H54 (cell line): ENCODE measurements at regions not wholly inside any gene's neighbourhood (a gene's known extent, or its start where the extent isn't known, plus 50 kb on each side); places are given as distances from the start of the nearest gene placed in this dataset.

Experiments
- DNase-seq: peaks from one replicate; pipeline ENCODE4 v3.0.0; 2011; ENCODE audit warnings: low spot score, mixed read lengths; ENCODE audit not compliant: insufficient read length
- FAIRE-seq: peaks from 3 replicates; lab custom pipeline; 2011; peaks lifted over from hg19 to GRCh38; lab: Jason Lieb, UNC
- POLR2A ChIP-seq: IDR thresholded peaks from 2 replicates; pipeline ENCODE4 v1.6.1; 2011; ENCODE audit warnings: low read depth, mild to moderate bottlenecking, low read length

DNA sequence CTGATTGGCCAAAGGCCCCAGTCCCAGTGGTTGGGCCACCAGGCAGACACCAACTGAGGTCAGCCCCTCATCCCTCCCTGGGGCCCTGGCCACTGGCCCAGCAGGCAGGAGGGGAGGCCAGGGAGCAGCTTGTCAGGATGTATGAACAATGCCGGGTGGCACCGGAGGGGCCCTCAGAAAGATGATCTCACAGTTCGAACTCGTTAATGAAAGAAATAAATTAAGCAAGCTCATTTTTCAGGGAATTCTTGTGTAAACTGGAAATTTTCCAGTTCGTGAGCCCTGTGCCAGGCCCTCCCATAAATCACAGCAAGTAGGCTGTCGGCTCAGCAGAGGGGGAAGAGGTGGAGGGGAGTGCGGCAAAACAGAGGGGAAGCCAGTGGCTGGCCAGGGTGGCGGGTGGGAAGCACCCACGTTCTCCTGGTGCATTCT lies 177.0 kb upstream of the VASH1 start:
- TF ChIP-seq POLR2A, result no peak
- DNase-seq (no peak), FAIRE-seq (no peak)

DNA sequence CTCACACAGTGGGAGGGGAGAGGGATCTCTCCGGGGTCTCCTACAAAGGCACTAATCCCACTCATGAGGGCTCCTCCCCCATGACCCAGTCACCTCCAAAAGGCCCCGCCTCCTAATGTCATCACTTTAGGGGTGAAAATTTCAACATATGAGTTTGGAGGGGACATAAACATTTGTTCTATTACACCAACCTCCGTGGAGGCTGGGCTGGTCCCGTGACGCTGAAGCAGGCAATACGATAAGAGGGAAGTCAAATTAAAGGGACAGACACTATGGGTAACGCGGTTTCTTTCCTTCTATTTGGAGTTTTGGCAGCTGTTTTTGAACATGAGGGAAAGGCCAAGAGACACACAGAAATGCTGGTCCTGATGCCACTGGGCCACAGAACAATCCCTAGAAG lies 175.7 kb upstream of the VASH1 start:
- DNase-seq (no peak), FAIRE-seq (no peak)
- no peak for TF ChIP-seq POLR2A

DNA sequence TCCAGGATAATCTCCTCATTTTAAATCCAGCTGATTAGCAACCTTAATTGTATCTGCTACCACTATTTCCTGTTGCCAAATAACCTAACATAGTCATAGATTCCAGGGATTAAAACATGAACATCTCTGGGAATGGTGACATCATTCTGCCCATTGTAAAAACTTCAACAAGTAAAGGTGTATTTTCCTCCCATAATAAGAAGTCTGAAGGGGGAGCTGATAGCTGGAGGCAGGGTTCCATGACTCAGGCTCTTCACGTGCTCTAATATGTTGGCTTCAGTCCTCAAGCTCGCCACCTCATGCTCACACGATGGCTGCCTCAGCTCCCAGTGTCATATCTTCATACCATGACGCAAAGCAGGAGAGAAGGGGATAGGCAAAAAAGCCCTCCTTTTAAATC lies 172.0 kb upstream of the VASH1 start:
- no peak for TF ChIP-seq POLR2A
- DNase-seq, result no peak
- no peak for FAIRE-seq

DNA sequence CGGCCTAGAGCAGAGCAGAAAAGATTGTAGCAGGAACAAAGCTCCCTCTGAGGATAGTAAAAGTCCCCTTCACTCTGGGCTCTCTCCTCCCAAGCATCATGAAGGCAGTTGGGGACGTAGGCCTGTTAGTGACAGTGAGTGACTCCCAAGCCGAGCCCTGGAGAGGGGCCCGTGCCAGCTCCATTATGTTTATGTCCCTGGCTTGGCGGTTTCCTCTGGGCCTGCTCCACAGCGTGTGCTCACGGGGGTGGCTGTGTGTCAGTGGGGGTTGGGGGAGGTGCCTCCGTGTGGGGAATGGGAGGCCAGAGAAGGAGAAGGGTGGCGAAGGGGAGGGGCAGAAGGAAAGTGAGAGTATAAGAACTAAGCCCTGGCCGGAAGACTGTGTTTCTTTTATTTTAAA lies 170.0 kb upstream of the VASH1 start:
- FAIRE-seq, result no peak
- no peak for DNase-seq
- TF ChIP-seq POLR2A, result no peak

DNA sequence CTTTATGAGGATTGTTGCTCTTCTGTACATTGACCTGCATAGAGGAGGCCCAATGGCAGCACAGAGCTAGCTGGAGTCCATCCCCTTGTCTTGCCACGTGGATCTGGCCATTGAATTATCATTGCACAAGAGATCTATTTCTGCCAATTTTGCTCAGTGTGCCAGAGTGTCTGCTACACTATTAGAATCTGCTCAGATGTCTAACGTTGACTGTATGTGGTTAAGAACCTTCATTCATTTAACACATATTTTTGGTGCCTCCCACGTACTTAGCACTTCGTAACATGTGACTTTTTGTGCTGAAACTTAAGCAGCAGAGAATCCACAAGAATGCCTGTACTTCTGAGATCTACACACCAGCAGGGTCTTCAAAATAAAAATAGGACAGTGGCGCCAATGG lies 166.0 kb upstream of the VASH1 start:
- DNase-seq (no peak), FAIRE-seq (no peak)
- no peak for TF ChIP-seq POLR2A

DNA sequence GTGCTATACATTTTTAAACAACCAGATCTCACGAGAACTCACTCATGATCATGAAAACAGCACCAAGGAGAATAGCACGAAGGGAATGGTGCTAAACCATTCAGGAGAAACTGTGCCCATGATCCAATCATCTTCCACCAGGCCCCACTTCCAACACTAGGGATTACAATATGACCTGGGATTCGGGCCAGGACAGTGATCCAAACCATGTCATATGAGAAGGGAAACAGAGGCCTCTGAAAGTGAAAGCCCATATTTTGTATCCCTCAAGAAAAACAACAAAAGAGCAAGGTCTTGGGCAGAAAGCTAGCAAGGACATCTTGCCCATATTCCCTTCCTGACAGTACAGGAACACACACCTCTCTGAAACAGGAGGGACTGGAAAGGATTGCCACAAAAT lies 163.9 kb upstream of the VASH1 start:
- DNase-seq, result no peak
- no peak for FAIRE-seq
- TF ChIP-seq POLR2A, result no peak

DNA sequence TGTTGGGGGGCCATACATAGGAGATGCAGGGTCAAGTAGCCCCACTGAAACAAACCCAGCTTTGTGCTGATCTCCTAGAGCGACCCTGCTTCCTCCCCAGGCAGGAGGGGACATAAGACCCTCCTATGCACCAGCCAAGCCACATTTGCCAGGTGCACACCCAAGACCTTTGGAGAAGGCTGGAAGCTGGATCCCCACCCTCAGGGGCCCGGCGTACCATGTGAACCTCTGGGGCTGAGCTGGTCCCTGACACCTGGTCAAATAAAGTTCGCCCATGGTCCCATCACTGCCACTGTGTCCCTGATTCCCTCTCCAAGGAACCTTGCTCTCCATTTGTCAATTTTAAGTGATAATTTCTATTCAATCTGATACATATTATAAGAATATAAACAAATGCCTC lies 162.1 kb upstream of the VASH1 start:
- TF ChIP-seq POLR2A, result no peak
- FAIRE-seq (no peak), DNase-seq (no peak)

DNA sequence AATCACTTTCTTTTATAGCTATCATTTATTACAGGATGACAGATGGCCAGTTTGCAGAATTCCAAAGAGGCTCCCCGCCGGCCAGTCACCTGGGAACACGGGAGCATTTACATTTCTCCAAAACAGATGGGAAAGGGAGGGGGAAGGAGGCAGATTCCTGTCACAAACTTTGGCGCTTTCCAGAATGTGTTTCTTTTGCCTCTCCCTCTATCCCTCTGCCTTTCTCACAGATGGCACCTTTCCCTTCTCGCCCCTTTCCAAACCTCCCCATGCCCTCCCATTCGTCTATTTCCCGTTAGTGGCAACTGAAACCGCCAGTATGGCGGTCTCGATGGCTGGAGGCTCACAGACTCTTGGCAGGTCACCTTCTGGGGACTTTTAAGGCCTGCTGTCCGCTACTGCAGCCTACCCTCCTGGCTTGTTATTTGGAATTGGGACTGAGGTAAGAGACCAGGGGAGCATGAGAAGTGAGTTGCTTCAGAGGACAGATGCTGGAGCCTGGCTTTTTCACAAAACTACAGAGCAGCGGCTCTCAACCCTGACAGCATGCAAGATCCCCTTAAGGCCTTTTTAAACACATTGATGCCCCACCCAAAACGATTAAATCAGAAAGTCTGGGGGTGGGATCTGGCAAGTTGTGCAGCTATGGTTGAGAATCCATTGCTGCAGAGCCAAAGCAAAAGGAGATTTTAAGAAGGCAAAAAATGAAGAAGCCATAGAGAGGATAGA lies 161.5 kb upstream of the VASH1 start:
- DNase-seq (no peak), FAIRE-seq (no peak)
- TF ChIP-seq POLR2A, result no peak

DNA sequence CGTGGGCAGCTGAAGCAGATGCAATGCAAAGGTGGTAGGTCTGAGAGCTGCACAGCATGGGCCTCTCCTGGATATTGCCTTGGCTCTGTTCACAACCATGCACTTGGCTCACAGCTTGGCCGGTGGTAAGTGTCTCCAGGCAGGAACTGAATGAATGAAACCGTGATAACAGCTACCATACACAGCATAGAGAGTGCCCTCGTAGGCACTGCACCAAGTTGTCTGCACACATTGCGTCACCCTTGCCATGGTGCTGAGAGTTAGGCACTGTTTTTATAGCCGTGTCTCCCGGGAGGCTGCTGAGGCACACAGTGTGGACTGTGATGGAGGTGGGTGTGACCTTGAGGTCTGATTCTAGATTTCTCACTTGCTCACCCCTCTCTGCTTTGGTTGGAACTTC lies 157.6 kb upstream of the VASH1 start:
- DNase-seq, result no peak
- FAIRE-seq, result no peak
- TF ChIP-seq POLR2A, result no peak

DNA sequence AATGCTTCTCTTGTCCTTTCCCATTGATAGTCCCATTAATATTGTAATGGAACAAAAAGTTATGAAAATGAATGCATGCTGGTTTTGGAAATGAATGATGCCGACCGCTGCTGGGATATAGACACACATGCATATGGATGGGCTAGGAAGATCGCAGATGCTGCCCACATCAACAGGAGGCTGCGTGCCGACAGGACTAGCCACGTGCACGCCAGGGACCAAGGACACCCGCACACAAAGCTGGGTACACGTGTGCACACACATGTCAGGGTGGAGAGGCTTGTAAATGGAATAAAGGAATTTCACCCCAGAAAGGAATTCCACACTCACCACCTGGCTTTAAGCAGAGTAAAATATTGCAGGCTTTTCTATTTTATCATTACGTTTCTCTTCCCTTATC lies 153.8 kb upstream of the VASH1 start:
- FAIRE-seq (no peak), DNase-seq (no peak)
- no peak for TF ChIP-seq POLR2A

DNA sequence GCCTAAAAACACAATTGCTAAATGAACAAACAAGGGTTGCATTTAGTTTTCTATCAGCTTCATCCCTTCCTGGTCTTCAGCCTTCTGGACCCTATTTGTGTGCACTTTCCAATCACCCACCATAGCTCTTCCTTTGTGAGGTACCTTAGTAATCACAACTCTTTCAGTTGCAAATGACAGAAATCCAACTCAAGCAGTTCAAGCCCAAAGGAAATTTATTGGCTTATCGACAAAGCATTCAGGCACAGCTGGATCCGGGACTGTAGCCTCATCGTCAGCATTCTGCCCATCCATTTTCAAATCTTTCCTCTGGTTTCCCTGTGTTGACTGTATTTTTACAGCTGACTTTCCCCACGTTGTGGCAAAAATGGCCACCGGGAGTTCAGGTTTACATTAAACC lies 148.6 kb upstream of the VASH1 start:
- no peak for TF ChIP-seq POLR2A
- FAIRE-seq (no peak), DNase-seq (no peak)

DNA sequence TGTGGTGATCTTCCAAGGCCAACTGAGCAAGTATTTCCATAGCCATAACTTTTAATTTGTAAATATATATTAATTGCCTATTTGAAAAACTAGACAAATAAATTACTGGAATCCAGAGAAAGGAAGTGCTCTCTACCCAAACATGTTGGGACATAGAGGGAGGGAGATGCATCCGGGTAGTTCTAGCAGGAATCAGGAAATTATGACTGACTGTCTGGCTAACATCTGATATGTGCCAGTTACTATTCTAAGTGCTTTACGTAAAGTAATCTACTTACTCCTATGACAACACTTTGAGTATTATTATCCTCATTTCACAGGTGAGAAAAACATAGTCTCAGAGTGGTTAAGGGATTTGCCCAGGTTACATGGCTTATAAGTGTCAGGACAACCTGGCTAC lies 147.7 kb upstream of the VASH1 start:
- DNase-seq, result no peak
- no peak for FAIRE-seq
- no peak for TF ChIP-seq POLR2A

DNA sequence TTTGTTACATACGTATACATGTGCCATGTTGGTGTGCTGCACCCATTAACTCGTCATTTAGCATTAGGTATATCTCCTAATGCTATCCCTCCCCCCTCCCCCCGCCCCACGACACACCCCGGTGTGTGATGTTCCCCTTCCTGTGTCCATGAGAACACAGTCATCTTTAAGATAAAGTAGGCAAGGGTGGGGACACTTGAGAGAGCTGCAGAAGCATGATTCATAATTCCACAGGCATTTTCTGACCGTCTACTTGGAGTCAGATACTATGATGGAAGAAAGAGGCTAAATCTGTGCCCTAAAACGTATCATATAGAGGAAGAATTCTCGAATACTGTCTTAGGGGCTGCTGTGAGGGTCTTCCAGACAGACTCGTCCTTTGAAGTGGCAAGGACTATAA lies 145.9 kb upstream of the VASH1 start:
- no peak for DNase-seq
- FAIRE-seq, result no peak
- no peak for TF ChIP-seq POLR2A

DNA sequence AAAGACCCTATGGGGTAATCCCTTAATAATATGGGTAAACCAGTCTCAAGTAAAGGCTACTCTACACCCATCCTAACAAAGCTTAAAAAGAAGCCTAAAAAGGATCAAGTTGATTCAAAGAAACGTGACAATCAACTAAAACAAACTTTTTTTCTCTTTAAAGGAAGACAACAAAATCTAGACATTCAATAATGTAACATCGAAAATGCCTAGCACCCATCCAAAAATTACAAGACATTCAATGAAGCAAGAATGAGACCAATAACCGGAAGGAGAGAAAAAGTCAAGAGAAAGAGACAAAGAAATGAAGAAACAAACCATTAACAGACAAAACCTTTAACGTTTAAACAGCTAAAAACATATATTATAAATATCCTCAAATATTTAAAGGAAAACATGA lies 143.8 kb upstream of the VASH1 start:
- FAIRE-seq, result no peak
- DNase-seq, result no peak
- TF ChIP-seq POLR2A, result no peak

DNA sequence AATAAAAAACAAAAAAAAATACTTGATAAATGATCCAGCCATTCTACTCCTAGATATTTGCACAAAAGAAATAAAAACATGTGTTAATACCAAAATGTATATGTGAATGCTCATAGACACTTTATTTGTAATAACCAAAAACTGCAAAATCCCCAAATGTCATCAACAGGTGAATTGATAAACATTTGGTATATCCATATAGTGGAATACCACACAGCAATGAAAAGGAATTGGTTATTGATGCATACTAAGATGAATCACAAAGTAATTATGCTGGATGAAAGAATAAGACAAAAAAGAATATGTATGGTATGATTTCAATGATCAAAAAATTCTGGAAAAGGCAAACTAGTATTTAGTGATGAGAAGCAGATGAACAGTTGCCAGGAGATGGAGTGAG lies 124.7 kb upstream of the VASH1 start:
- no peak for FAIRE-seq
- no peak for TF ChIP-seq POLR2A
- DNase-seq, result no peak
